ENCODE measurements at regions not wholly inside any gene's neighbourhood (a gene's known extent, or its start where the extent isn't known, plus 50 kb on each side); places are given as distances from the start of the nearest gene placed in this dataset.

DNA sequence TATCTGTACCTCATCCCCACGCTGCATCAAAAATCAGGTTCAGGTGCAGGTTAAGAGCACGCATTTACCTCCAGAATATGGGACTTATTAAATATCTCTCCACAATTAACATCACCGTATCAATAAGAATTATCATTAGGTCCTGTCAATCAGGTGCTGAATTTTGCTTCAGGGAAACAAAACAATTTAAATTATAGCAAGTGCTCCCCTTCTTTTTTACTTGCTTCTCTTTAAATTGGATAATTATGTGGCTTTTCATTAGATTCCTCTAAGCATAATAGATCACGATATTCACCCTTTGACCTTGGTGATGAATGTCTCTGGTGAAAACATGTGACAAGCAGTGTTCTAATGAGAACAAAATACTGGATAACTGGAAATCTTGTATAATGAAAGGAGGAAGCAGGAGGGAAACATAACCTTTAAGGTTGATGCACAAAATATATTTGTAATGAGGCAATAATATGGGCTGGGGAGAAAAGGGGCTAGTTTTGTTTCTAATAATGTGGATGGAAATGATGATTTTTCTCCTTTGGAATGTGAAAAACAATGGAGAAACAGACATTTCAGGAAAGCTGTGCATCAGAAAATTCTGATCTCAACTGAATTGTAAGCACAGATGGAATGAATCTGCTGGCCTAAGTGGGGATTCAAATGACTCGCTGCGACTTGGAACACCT, 166.9 kb downstream of the SNX10 start:
- no peak for DNase-seq (ENCODE audit: low read depth)
- TF ChIP-seq CTCF (conservative IDR thresholded peaks at IDR 0.05; ENCODE audit: low read length) = no peak
- no peak overlapping the region for H3K4me3 ChIP-seq (ENCODE audit: low read length)

- H3K4me3 ChIP-seq (ENCODE audit: low read length) = no peak overlapping the region
- no peak for TF ChIP-seq CTCF (conservative IDR thresholded peaks at IDR 0.05; ENCODE audit: low read length)
- DNase-seq (ENCODE audit: low read depth) = no peak
These were observed 168.0 kb downstream of the SNX10 start for GRCh38 chr7:26459540-26460193.

DNA sequence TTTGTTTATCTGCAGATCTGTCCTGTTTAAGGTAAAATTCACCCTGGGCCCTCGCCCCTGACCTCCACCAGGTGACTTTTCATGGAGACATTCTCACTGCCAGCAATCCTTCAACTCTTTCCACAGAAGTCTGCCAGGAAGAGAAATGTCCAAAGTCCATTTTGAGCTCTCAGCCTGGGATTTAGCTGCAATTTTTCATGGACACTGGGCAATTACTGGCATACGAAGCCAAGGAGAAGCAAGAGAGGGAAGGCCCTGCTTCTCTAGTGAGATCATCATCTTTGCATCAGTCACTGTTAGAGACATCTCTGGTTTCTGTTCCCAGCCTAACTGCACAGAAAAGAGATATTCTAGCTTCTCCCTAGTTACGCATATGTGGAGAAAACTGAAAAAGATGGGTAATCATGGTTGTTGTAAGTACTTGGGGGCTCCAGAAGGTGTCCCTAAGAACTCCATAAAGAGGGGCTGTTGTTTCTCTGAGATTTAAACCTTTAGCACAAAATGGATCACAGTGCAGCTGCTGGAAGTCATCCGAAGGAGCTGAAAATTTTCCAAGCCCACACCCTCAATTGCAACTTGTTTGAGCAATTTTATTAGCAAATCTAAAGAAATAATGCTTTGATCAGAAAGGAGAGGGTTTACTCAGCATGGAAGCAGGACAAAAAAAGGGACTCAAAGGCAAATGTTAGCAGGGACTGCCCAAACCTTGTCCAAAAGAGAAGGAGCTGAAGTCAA, 168.9 kb downstream of the SNX10 start:
- H3K4me3 ChIP-seq (ENCODE audit: low read length) = no peak overlapping the region
- TF ChIP-seq CTCF (conservative IDR thresholded peaks at IDR 0.05; ENCODE audit: low read length) = no peak
- DNase-seq (ENCODE audit: low read depth) = no peak

DNA sequence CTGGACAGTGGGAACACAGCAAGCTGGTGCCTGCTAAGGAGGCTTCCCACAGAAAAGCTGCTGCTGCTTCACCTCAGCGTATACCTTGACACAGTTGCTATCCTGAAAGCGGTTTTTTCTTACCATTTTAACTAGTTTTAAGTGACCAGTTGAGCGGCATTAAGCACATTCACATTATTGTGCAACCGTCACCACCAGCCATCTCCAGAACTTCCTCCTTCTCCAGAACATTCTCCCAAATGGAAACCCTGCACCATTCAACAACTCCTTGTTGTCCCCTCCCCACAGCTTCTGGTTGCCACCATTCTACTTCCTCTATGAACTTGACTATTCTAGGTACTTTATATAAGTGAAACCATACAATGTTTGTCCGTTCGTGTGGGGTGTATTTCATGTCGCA, 169.9 kb downstream of the SNX10 start:
- no peak overlapping the region for H3K4me3 ChIP-seq (ENCODE audit: low read length)
- TF ChIP-seq CTCF (conservative IDR thresholded peaks at IDR 0.05; ENCODE audit: low read length) = no peak
- DNase-seq (ENCODE audit: low read depth) = no peak

DNA sequence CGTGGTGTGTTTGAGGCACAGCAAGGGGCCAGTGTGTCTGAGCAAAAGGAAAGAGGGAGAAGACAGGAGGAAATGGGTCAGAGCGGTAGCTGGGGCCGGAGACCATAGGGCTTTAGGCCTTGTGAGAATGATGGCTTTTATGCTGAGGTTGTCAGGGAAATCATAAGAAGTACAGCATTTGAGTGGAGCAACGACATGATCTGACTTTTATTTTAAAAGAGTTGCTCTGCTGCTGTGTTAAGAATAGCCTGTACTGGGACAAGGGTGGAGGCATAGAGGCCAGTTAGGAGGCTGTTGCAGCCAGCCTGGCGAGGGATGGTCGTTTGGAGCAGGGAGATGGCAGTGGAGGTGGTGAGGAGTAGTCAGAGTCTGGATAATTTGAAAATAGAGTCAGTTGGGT, 174.3 kb downstream of the SNX10 start:
- H3K4me3 ChIP-seq (ENCODE audit: low read length) = no peak overlapping the region
- TF ChIP-seq CTCF (conservative IDR thresholded peaks at IDR 0.05; ENCODE audit: low read length) = no peak
- DNase-seq (ENCODE audit: low read depth) = no peak

GRCh38 chr7:26467104-26467503, 175.4 kb downstream of the SNX10 start:
- no peak overlapping the region for H3K4me3 ChIP-seq (ENCODE audit: low read length)
- no peak for DNase-seq (ENCODE audit: low read depth)
- TF ChIP-seq CTCF (conservative IDR thresholded peaks at IDR 0.05; ENCODE audit: low read length) = no peak

Measured in AG10803 (cell line).